Caco-2 (cell line): ENCODE measurements at regions not wholly inside any gene's neighbourhood (a gene's known extent, or its start where the extent isn't known, plus 50 kb on each side); places are given as distances from the start of the nearest gene placed in this dataset.

Experiments used
- BruUV-seq: library from RNA; stranded (reverse); fragments of 400-500 nt; replicated peaks from 2 replicates; lab custom pipeline; 2021; lab: Mats Ljungman, UMichigan
- CTCF ChIA-PET: fragments of 300-600 bp; sonication (Branson Sonifier 250); formaldehyde crosslinking; loops from one replicate; lab custom pipeline; 2022; ENCODE audit warnings: antibody characterized with exemption; lab: Charles Lee
- POLR2A ChIA-PET: fragments of 300-600 bp; sonication (Branson Sonifier 250); formaldehyde crosslinking; loops from one replicate; lab custom pipeline; 2022; ENCODE audit warnings: antibody characterized with exemption; lab: Charles Lee
- DNase-seq, 2 experiments: peaks; one replicate each; pipeline versions ENCODE4 v3.0.0 to v3.0.0-alpha.2; 2020 to 2022
- H3K27me3 ChIP-seq: replicated peaks from 2 replicates; pipeline ENCODE4 v1.6.0; 2011; ENCODE audit warnings: low read length; ENCODE audit not compliant: control insufficient read depth, insufficient read depth
- H3K36me3 ChIP-seq: 2 replicates; pipeline ENCODE4 v1.5.1; 2011; ENCODE audit warnings: low read length; ENCODE audit not compliant: control insufficient read depth, insufficient read depth
- H3K4me1 ChIP-seq: fragments of 250-450 bp; sonication (Bioruptor Pico); 2 replicates; pipeline ENCODE4 v1.5.1; 2020; ENCODE audit warnings: mild to moderate bottlenecking
- H3K4me3 ChIP-seq: 2 replicates; pipeline ENCODE4 v1.5.1; 2011; ENCODE audit warnings: low read depth, mild to moderate bottlenecking, control low read depth, low read length
- H3K9me3 ChIP-seq: fragments of 250-450 bp; sonication (Bioruptor Pico); 2 replicates; pipeline ENCODE4 v1.5.1; 2020; ENCODE audit warnings: mild to moderate bottlenecking, moderate library complexity
- H3K27ac Mint-ChIP-seq: one replicate; pipeline ENCODE4 v1.8.0; 2022; ENCODE audit warnings: mixed read lengths; ENCODE audit not compliant: unreplicated experiment
- H3K27me3 Mint-ChIP-seq: one replicate; pipeline ENCODE4 v1.8.0; 2022; ENCODE audit warnings: mixed read lengths; ENCODE audit not compliant: insufficient read depth, unreplicated experiment
- H3K36me3 Mint-ChIP-seq: one replicate; pipeline ENCODE4 v1.8.0; 2022; ENCODE audit warnings: mild to moderate bottlenecking, mixed read lengths; ENCODE audit not compliant: insufficient read depth, unreplicated experiment
- H3K4me1 Mint-ChIP-seq: one replicate; pipeline ENCODE4 v1.8.0; 2022; ENCODE audit warnings: low read depth, mixed read lengths; ENCODE audit not compliant: unreplicated experiment
- H3K4me3 Mint-ChIP-seq: one replicate; pipeline ENCODE4 v1.8.0; 2022; ENCODE audit warnings: mild to moderate bottlenecking, moderate library complexity, mixed read lengths; ENCODE audit not compliant: unreplicated experiment
- H3K9me3 Mint-ChIP-seq: one replicate; pipeline ENCODE4 v1.8.0; 2022; ENCODE audit warnings: mixed read lengths; ENCODE audit not compliant: unreplicated experiment
- intact Hi-C: fragments of 100-400 bp; cut with micrococcal nuclease; formaldehyde crosslinking; loops from one replicate; pipeline ENCODE4 v1.10.0; 2022; ENCODE audit not compliant: unreplicated experiment
- TF ChIP-seq, protein P1 (sequence below), 2 experiments: fragments of 200-600 bp in 1 of 2; IDR thresholded peaks; 1 replicate in 1 of 2; 2 replicates in 1 of 2; pipeline versions ENCODE4 v1.5.1 to v1.8.0; 2011 to 2022; ENCODE audit warnings: antibody characterized with exemption in 1 of 2, control low read depth in 1 of 2, inconsistent platforms in 1 of 2, low read depth in 1 of 2, low read length in 1 of 2, mild to moderate bottlenecking in 1 of 2, moderate library complexity in 1 of 2; ENCODE audit not compliant: insufficient read depth in 1 of 2, severe bottlenecking in 1 of 2, unreplicated experiment in 1 of 2

DNA sequence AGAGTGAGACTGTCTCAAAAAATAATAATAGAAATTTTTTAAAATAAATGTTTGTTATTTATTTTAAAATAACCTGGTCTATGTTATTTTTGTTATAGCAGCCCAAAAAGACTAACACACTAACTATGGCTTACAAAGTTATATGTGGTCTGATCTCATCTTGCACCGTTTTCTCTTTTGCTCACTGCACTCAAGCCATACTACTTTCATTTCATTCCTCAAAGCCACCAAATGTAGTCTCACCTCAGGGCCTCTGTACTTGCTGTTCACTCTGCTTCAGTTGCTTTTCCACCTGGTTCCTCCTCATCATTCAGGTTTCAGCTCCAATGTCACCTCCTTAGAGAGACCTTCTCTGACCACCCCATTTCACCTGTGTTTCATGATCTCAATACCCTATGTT lies 55.2 kb upstream of the MDM1 start:
- TF ChIP-seq, protein P1, sequence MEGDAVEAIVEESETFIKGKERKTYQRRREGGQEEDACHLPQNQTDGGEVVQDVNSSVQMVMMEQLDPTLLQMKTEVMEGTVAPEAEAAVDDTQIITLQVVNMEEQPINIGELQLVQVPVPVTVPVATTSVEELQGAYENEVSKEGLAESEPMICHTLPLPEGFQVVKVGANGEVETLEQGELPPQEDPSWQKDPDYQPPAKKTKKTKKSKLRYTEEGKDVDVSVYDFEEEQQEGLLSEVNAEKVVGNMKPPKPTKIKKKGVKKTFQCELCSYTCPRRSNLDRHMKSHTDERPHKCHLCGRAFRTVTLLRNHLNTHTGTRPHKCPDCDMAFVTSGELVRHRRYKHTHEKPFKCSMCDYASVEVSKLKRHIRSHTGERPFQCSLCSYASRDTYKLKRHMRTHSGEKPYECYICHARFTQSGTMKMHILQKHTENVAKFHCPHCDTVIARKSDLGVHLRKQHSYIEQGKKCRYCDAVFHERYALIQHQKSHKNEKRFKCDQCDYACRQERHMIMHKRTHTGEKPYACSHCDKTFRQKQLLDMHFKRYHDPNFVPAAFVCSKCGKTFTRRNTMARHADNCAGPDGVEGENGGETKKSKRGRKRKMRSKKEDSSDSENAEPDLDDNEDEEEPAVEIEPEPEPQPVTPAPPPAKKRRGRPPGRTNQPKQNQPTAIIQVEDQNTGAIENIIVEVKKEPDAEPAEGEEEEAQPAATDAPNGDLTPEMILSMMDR (IDR thresholded peaks at IDR 0.05; ENCODE audit: insufficient read depth in 1 of 2, low read depth in 1 of 2, low read length in 1 of 2, severe bottlenecking in 1 of 2, unreplicated experiment in 1 of 2), result no peak
- Histone ChIP-seq H3K4me1 (peaks cover 10% of the 10 kb centered on the region), H3K36me3 (no peaks in the 10 kb centered on the region), H3K4me3 (no peak overlapping the region), H3K9me3 (peaks cover 8% of the 10 kb centered on the region; the same call in 1 of the 2 replicates), H3K27me3 (no peaks in the 10 kb centered on the region)
- H3K36me3 Mint-ChIP-seq, result no peaks in the 10 kb centered on the region
- H3K4me3 Mint-ChIP-seq, result no peak overlapping the region
- no peaks in the 10 kb centered on the region for H3K9me3 Mint-ChIP-seq
- ChIA-PET POLR2A (no interaction called here), CTCF (no interaction called here)
- H3K27me3 Mint-ChIP-seq, result no peaks in the 10 kb centered on the region
- peaks cover 13% of the 10 kb centered on the region for H3K4me1 Mint-ChIP-seq
- H3K27ac Mint-ChIP-seq, result no peak overlapping the region
- intact Hi-C loops, result no loop called here
- no TSS peak for BruUV-seq
- no peak for DNase-seq

DNA sequence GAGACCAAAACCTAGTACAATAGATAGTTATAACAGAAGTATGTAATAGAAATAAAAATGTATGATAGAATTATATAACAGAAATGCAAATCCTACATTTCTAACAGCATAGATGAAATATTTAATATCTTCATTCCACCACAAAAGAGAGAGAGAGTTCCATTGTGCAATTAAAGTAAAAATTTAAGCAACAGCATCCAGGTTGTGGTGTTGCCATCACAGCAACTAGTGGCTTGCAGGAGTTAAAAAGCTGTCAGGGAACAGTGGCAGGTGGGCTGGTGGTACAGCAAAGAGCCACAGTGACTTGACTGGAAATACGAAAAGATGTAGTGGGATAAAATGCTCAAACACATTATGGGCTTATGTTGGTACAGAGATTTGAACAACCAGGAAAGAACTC lies 57.1 kb upstream of the MDM1 start:
- H3K27ac Mint-ChIP-seq, result no peak overlapping the region
- H3K4me1 ChIP-seq, result peaks cover 10% of the 10 kb centered on the region
- no peaks in the 10 kb centered on the region for H3K27me3 Mint-ChIP-seq
- peaks cover 13% of the 10 kb centered on the region for H3K4me1 Mint-ChIP-seq
- intact Hi-C loops, result no loop called here
- no peaks in the 10 kb centered on the region for H3K36me3 Mint-ChIP-seq
- DNase-seq, result no peak
- H3K4me3 ChIP-seq, result no peak overlapping the region
- H3K36me3 ChIP-seq, result no peaks in the 10 kb centered on the region
- ChIA-PET CTCF (no interaction called here), POLR2A (no interaction called here)
- no TSS peak for BruUV-seq
- peaks cover 8% of the 10 kb centered on the region; the same call in 1 of the 2 replicates for H3K9me3 ChIP-seq
- H3K4me3 Mint-ChIP-seq, result no peak overlapping the region
- TF ChIP-seq, protein P1 (IDR thresholded peaks at IDR 0.05; ENCODE audit: insufficient read depth in 1 of 2, low read depth in 1 of 2, low read length in 1 of 2, severe bottlenecking in 1 of 2, unreplicated experiment in 1 of 2), result no peak
- no peaks in the 10 kb centered on the region for H3K9me3 Mint-ChIP-seq
- H3K27me3 ChIP-seq, result no peaks in the 10 kb centered on the region

DNA sequence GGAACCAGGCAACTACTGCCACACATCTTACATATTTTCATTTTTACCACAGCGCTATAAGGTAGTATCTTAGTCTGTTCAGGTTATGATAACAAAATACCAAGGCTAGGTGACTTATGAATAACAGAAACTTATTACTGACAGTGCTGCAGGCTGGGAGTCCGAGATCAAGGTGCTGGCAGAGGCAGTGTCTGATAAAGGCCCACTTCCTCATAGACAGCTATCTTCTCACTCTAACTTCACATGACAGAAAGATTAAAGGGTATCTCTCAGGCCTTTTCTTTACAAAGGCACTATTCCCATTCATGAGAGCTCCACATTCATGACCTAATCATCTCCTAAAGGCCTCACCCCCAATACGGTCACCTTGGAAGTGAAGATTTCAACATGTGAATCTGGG lies 59.8 kb upstream of the MDM1 start:
- no peak overlapping the region for H3K4me3 ChIP-seq
- intact Hi-C loops, result no loop called here
- H3K9me3 ChIP-seq, result peaks cover 8% of the 10 kb centered on the region; the same call in 1 of the 2 replicates
- Mint-ChIP-seq H3K4me3 (no peak overlapping the region), H3K27me3 (no peaks in the 10 kb centered on the region), H3K27ac (no peak overlapping the region), H3K4me1 (no peaks in the 10 kb centered on the region), H3K36me3 (no peaks in the 10 kb centered on the region), H3K9me3 (peaks cover 5% of the 10 kb centered on the region)
- BruUV-seq, result no TSS peak
- TF ChIP-seq, protein P1 (IDR thresholded peaks at IDR 0.05; ENCODE audit: insufficient read depth in 1 of 2, low read depth in 1 of 2, low read length in 1 of 2, severe bottlenecking in 1 of 2, unreplicated experiment in 1 of 2), result no peak
- no peak for DNase-seq
- ChIA-PET CTCF (no interaction called here), POLR2A (interaction anchor here (0.6 kb wide), 1 partner anchor 225 kb away, joined by 8 read pairs; no protein-coding TSS in a partner anchor)
- no peaks in the 10 kb centered on the region for H3K4me1 ChIP-seq
- H3K36me3 ChIP-seq, result no peaks in the 10 kb centered on the region
- H3K27me3 ChIP-seq, result no peaks in the 10 kb centered on the region
